AG09309 (cell line): ENCODE measurements at regions not wholly inside any gene's neighbourhood (a gene's known extent, or its start where the extent isn't known, plus 50 kb on each side); places are given as distances from the start of the nearest gene placed in this dataset.

Experiments used
- DNase-seq: peaks from one replicate; pipeline ENCODE4 v3.0.0-alpha.2; 2010; ENCODE audit warnings: low read depth
- H3K4me3 ChIP-seq: 2 replicates; pipeline ENCODE4 v1.5.1; 2011; ENCODE audit warnings: mild to moderate bottlenecking, low read depth, low read length, moderate library complexity; ENCODE audit not compliant: control insufficient read depth
- CTCF ChIP-seq: IDR thresholded peaks from 2 replicates; pipeline ENCODE4 v1.5.1; 2011; ENCODE audit warnings: mild to moderate bottlenecking, low read depth, low read length, inconsistent platforms; ENCODE audit not compliant: insufficient read depth, control insufficient read depth; ENCODE audit errors: missing control alignments

GRCh38 chr5:165576678-165577275 lies 2071.4 kb downstream of the MAT2B start:
- no peak overlapping the region for H3K4me3 ChIP-seq
- DNase-seq = no peak
- no peak for TF ChIP-seq CTCF

GRCh38 chr5:165579911-165580310 lies 2074.5 kb downstream of the MAT2B start:
- TF ChIP-seq CTCF = no peak
- DNase-seq = no peak
- H3K4me3 ChIP-seq = no peak overlapping the region

- H3K4me3 ChIP-seq = no peak overlapping the region
- no peak for TF ChIP-seq CTCF
- DNase-seq = no peak
Observed at GRCh38 chr5:165594693-165595092, 2089.3 kb downstream of the MAT2B start.

- no peak for DNase-seq
- H3K4me3 ChIP-seq = no peak overlapping the region
- no peak for TF ChIP-seq CTCF
Observed at GRCh38 chr5:165602529-165602928, 2097.1 kb downstream of the MAT2B start.

- DNase-seq = no peak
- no peak for TF ChIP-seq CTCF
- no peak overlapping the region for H3K4me3 ChIP-seq
Observed at GRCh38 chr5:165607026-165607425, 2101.6 kb downstream of the MAT2B start.

- no peak for TF ChIP-seq CTCF
Observed at GRCh38 chr5:165609871-165610270, 2104.5 kb downstream of the MAT2B start.

GRCh38 chr5:165616490-165617405 lies 2111.3 kb downstream of the MAT2B start:
- no peak for TF ChIP-seq CTCF
- no peak for DNase-seq
- H3K4me3 ChIP-seq = no peak overlapping the region

More at GRCh38 chr5:165609871-165610270, 2104.5 kb downstream of the MAT2B start:
- H3K4me3 ChIP-seq = no peak overlapping the region
- no peak for DNase-seq
